HG02678 (cell line): ENCODE measurements at regions not wholly inside any gene's neighbourhood (a gene's known extent, or its start where the extent isn't known, plus 50 kb on each side); places are given as distances from the start of the nearest gene placed in this dataset.
"Not testable (repeated sequence)": the region's sequence is repeated elsewhere in the genome, so short reads cannot be mapped to it uniquely, and the experiment has no call there.

Experiments used
- ATAC-seq: cut with Tn5 transposase; IDR thresholded peaks from one replicate; pipeline ENCODE4 v1.9.1; 2021; ENCODE audit warnings: mild to moderate bottlenecking, moderate library complexity; ENCODE audit not compliant: unreplicated experiment

GRCh38 chr6:78770765-78771164 is 96.6 kb upstream of the IRAK1BP1 start:
- no peak for ATAC-seq

- no peak for ATAC-seq
These were observed 95.8 kb upstream of the IRAK1BP1 start for GRCh38 chr6:78771586-78771985.

DNA sequence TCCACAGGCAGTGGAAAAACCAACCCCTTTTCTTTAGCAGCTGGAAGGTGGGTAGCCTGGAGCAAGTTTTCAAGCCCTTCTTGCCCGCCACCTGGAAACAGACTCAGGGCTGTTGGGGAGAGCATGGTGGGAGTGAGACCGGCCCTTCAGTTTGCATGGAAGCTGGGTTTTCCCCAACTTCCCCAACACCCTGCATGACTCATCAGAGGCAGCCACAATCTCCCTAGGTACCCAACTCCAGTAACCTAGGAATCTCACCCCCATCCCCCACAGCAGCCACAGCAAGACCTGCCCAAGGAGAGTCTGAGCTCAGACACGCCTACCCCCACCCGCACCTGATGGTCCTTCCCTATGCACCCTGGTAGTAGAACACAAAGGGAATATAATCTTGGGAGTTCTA is 86.3 kb upstream of the IRAK1BP1 start:
- ATAC-seq = no peak

- not testable (repeated sequence) for ATAC-seq
These were observed 84.0 kb upstream of the IRAK1BP1 start for GRCh38 chr6:78783366-78783765.

GRCh38 chr6:78797270-78797669 is 70.1 kb upstream of the IRAK1BP1 start:
- ATAC-seq = no peak

DNA sequence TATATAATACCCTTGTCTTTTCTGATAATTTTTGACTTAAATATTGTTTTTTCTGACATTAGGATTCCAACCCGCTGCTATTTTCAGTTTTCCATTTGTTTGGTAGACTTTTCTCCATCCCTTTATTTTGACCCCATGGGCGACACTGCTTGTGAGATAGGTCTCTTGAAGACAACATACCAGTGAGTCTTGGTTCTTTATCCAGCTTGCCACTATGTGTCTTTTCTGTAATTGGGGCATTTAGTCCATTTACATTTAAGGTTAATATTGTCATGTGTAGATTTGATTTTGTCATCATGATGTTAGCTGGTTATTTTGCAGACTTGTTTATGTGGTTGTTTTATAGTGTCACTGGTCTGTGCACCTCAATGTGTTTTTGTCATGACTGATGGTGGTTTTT is 67.7 kb upstream of the IRAK1BP1 start:
- no peak for ATAC-seq

DNA sequence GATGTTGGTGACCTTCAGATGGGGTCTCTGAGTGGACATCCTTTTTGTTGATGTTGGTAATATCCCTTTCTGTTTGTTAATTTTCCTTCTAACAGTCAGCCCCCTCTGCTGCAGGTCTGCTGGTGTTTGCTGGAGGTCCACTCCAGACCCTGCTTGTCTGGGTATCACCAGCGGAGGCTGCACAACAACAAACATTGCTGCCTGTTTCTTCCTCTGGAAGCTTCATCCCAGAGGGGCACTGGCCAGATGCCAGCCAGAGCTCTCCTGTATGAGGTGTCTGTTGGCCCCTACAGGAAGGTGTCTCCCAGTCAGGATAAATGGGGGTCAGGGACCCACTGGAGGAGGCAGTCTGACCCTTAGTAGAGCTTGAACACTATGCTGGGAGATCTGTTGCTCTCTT is 60.6 kb upstream of the IRAK1BP1 start:
- ATAC-seq = not testable (repeated sequence)

- ATAC-seq = not testable (repeated sequence)
These were observed 59.5 kb upstream of the IRAK1BP1 start for GRCh38 chr6:78807655-78808355.

DNA sequence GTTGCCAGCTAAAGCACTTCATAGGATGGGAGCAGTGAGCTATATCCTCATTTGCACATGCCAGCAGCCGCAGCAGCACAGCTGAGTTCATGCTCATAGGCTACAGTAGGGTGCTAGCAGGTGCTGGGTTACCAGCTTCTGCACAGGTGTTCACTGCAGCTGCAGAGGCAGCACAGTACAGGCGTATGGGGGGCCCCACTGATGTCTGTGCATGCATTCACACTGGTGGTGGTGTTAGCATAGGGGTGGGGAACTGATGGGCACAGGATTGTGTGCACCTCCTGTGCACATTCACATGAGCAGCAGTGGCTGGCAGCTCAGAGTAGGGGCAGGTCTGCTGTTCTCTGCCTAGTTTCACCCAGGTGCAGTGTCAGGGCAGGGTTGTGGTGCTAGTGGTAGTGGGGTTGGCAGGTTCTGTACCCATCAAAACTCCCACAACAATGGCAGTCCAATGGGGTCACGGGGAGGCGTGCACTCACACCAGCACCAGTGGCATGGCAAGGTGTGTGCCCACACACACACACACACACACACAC is 58.9 kb upstream of the IRAK1BP1 start:
- no peak for ATAC-seq

DNA sequence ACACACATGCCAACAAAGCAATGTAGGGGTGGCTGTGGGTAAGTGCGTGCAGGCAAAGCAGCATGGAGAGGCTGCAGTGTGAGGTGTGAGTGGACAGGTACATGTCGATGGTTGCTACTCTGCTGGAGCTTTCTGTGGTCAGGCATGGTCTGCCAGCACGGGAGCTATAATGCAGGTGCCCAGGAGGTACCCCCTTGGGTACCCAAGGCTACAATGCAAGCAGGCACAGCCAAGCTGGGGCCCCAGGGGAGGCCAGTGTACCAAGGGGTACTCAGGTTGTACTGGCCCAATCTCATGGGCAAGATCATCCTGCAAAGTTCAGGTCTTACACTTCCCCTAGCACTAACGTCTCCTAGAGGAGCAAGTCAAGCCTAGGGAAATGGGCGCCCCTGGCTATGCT is 58.4 kb upstream of the IRAK1BP1 start:
- ATAC-seq = no peak

GRCh38 chr6:78810146-78810545 is 57.2 kb upstream of the IRAK1BP1 start:
- ATAC-seq = no peak

DNA sequence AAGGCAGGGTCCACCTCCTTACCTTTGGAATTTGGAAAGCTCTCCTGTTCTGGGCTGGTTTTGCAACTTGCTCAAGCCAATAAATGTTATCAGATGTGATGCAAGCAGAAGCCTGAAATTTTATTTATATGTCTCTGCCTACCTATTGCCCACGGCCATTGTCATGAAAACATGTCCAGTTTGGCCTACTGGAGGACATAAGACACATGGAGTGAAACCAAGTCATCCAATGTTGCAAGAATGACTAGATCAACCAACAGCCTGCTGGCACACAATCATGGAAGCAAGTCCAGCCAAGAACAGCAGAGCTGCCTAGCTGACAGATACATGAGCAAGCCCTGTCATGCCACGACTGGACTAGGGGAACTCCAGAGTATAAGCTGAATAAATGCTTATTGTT is 56.7 kb upstream of the IRAK1BP1 start:
- no peak for ATAC-seq
